AG04449 (cell line): ENCODE measurements at regions not wholly inside any gene's neighbourhood (a gene's known extent, or its start where the extent isn't known, plus 50 kb on each side); places are given as distances from the start of the nearest gene placed in this dataset.
"Not testable (repeated sequence)": the region's sequence is repeated elsewhere in the genome, so short reads cannot be mapped to it uniquely, and the experiment has no call there.

Experiments
- CTCF ChIA-PET: fragments of 350-600 bp; formaldehyde crosslinking; extraction: SDS; loops from one replicate; lab custom pipeline; 2021; ENCODE audit warnings: antibody characterized with exemption; lab: Yijun Ruan, JAX
- POLR2A ChIA-PET: fragments of 400-600, 350-600 bp; formaldehyde crosslinking; extraction: SDS; loops from one replicate; lab custom pipeline; 2020; ENCODE audit warnings: antibody characterized with exemption, inconsistent platforms; lab: Yijun Ruan, JAX
- DNase-seq: peaks from one replicate; pipeline ENCODE4 v3.0.0-alpha.2; 2010; ENCODE audit warnings: low read depth, low spot score
- H3K4me3 ChIP-seq: 2 replicates; pipeline ENCODE4 v1.5.1; 2011; ENCODE audit warnings: low read depth, mild to moderate bottlenecking, control low read depth, low read length
- CTCF ChIP-seq: IDR thresholded peaks from one replicate; pipeline ENCODE4 v1.5.1; 2011; ENCODE audit warnings: mild to moderate bottlenecking, moderate library complexity, low read length, control low read depth, inconsistent platforms; ENCODE audit not compliant: insufficient read depth; ENCODE audit errors: missing control alignments

DNA sequence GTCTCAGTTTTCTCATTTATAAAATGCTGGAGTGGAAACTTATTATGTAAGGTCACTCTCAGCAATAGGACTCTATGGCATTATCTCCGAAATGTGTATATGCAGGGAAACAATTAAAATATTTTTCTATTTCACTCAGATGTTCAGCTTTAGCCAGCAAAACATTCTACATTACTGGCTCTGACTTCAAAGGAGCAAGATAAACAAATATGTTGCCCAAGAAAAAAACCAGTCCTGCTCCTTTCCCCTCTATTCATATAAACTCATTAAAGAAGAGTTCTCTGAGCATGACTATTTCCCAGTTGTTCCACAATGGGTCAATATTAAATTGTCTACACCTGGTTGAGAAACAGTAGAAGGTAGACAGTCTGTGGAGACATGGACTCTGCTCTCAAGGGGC lies 155.0 kb downstream of the NPR3 start:
- no peak for TF ChIP-seq CTCF
- DNase-seq, result no peak
- CTCF ChIA-PET, result no interaction called here
- POLR2A ChIA-PET, result interaction anchor here (1.5 kb wide), 1 partner anchor 56 kb away, joined by 3 read pairs; no protein-coding TSS in a partner anchor
- no peak overlapping the region for H3K4me3 ChIP-seq

GRCh38 chr5:32869216-32869615 lies 158.1 kb downstream of the NPR3 start:
- DNase-seq, result no peak
- POLR2A ChIA-PET, result no interaction called here
- CTCF ChIA-PET, result no interaction called here
- no peak for TF ChIP-seq CTCF
- no peak overlapping the region for H3K4me3 ChIP-seq

GRCh38 chr5:32876791-32877190 lies 165.7 kb downstream of the NPR3 start:
- POLR2A ChIA-PET, result no interaction called here
- CTCF ChIA-PET, result interaction anchor here (1.6 kb wide), 1 partner anchor 10 kb away, joined by 6 read pairs; no protein-coding TSS in a partner anchor
- H3K4me3 ChIP-seq, result no peak overlapping the region
- TF ChIP-seq CTCF, result no peak
- no peak for DNase-seq

DNA sequence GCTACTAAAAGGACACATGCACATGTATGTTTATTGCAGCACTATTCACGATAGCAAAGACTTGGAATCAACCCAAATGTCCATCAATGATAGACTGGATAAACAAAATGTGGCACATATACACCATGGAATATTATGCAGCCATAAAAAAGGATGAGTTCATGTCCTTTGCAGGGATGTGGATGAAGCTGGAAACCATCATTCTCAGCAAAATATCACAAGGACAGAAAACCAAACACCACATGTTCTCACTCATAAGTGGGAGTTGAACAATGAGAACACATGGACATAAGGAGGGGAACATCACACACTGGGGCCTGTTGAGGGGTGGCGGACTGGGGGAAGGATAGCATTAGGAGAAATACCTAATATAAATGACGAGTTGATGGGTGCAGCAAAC lies 168.2 kb downstream of the NPR3 start:
- H3K4me3 ChIP-seq, CTCF ChIA-PET, POLR2A ChIA-PET, DNase-seq: not testable (repeated sequence)

DNA sequence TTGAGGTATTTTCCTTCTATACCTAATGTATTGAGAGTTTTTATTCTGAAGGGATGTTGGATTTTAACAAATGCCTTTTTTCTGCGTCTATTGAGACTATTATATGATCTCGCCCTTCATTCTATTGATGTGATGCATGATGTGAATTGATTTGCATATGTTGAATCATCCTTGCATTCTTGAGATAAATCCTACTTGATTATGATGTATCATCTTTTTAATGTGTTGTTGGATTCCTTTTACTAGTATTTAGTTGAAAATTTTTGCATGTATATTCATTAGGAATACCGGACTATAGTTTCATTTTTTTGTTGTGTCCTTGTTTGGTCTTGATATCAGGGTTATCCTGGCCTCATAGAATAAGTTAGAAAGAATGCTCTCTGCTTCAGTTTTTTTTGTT lies 169.7 kb downstream of the NPR3 start:
- TF ChIP-seq CTCF, result no peak
- no peak for DNase-seq
- H3K4me3 ChIP-seq, result no peak overlapping the region
- CTCF ChIA-PET, result no interaction called here
- POLR2A ChIA-PET, result no interaction called here

- CTCF ChIA-PET, result interaction anchor here (2.2 kb wide), 1 partner anchor 11 kb away, joined by 6 read pairs; no protein-coding TSS in a partner anchor
- no peak for DNase-seq
- POLR2A ChIA-PET, result no interaction called here
- H3K4me3 ChIP-seq, result no peak overlapping the region
- TF ChIP-seq CTCF, result no peak
Measured at GRCh38 chr5:32887390-32887789, 176.3 kb downstream of the NPR3 start.

DNA sequence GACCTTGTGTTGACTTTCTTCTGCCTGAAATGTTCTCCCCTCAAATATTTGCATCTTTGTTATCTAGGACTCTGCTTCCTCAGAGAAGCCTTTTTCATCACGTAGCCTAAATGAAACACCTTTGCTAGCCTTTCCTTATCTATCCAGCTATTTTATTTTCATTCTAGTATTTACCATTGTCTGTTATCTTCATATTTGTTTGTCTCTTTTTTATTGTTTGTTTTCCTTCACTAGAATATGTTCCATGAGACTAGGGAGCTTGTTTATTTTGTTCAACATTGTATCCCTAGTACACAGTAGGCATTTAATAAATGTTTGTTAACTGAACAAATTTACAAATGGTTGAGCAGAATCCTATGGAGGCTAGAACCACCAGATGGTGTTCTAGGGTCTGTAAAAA lies 178.0 kb downstream of the NPR3 start:
- ChIA-PET POLR2A (no interaction called here), CTCF (interaction anchor here (0.7 to 1.2 kb wide), 4 partner anchors 13 to 27 kb away, joined by 3 read pairs; no protein-coding TSS in a partner anchor)
- H3K4me3 ChIP-seq, result no peak overlapping the region
- no peak for DNase-seq
- TF ChIP-seq CTCF, result no peak
